ENCODE measurements at regions not wholly inside any gene's neighbourhood (a gene's known extent, or its start where the extent isn't known, plus 50 kb on each side); places are given as distances from the start of the nearest gene placed in this dataset.

- TF ChIP-seq POLR2A (IDR thresholded peaks at IDR 0.05) (no peak), CTCF (IDR thresholded peaks at IDR 0.05 in 8 of 11, conservative IDR thresholded peaks at IDR 0.05 in 3 of 11) (no peak), POLR2AphosphoS5 (IDR thresholded peaks at IDR 0.05) (no peak)
These were observed 332.4 kb downstream of the ARPP21 start for GRCh38 chr3:35971686-35972085.
